Brain microvascular endothelial cell (primary cell): ENCODE measurements at regions not wholly inside any gene's neighbourhood (a gene's known extent, or its start where the extent isn't known, plus 50 kb on each side); places are given as distances from the start of the nearest gene placed in this dataset.

ENCODE experiments used
- DNase-seq: peaks from one replicate; pipeline ENCODE4 v3.0.0-alpha.2; 2020
- H3K27ac ChIP-seq: fragments of 250-450 bp; sonication (Bioruptor Pico); 2 replicates; pipeline ENCODE4 v1.5.1; 2020; ENCODE audit warnings: mild to moderate bottlenecking, moderate library complexity
- H3K27me3 ChIP-seq: fragments of 250-450 bp; sonication (Bioruptor Pico); replicated peaks from 2 replicates; pipeline ENCODE4 v1.5.1; 2020; ENCODE audit warnings: mild to moderate bottlenecking
- H3K36me3 ChIP-seq: fragments of 250-450 bp; sonication (Bioruptor Pico); replicated peaks from 2 replicates; pipeline ENCODE4 v1.5.1; 2020; ENCODE audit warnings: mild to moderate bottlenecking
- H3K4me3 ChIP-seq: 2 replicates; pipeline ENCODE4 v1.5.1; 2011; ENCODE audit warnings: low read depth, mild to moderate bottlenecking, control low read depth, low read length, moderate library complexity
- in situ Hi-C: cut with HindIII; loops from 2 replicates; pipeline ENCODE4 v1.10.0; 2017; ENCODE audit warnings: low sequenced_read_pairs, low pct_ligation_motif_present
- TF ChIP-seq, protein P1 (sequence below): IDR thresholded peaks from 2 replicates; pipeline ENCODE4 v1.5.1; 2011; ENCODE audit warnings: low read depth, mild to moderate bottlenecking, moderate library complexity, low read length, control low read depth, inconsistent platforms; ENCODE audit errors: missing control alignments

DNA sequence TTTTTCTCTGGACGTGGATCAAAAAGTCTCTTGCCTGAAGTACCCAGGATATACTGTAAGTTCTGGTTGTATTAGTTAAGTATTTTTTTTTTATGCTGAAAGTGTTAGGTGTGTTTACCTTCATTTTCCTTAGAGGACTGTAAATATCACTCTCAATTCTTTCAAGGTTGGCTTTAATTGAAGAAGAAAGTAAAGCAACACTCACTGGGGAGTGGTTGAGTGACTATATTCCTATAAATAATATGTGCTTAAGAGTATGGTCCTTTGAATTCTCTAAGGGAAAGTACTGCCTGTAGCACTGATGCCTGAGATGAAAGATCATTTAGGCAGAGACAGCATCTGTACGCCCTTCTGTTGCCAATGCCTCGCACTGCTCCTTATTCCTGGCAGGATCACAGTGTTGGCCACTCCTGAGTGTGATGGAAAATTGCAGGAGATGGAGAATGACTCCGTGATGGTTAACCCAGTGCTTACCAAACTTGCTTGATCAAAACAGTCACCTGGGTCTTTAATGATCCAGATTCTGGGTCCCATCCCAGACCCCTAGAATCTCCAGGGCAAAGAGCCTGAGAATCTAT, 182.0 kb upstream of the MPDZ start:
- DNase-seq = no peak
- TF ChIP-seq, protein P1, sequence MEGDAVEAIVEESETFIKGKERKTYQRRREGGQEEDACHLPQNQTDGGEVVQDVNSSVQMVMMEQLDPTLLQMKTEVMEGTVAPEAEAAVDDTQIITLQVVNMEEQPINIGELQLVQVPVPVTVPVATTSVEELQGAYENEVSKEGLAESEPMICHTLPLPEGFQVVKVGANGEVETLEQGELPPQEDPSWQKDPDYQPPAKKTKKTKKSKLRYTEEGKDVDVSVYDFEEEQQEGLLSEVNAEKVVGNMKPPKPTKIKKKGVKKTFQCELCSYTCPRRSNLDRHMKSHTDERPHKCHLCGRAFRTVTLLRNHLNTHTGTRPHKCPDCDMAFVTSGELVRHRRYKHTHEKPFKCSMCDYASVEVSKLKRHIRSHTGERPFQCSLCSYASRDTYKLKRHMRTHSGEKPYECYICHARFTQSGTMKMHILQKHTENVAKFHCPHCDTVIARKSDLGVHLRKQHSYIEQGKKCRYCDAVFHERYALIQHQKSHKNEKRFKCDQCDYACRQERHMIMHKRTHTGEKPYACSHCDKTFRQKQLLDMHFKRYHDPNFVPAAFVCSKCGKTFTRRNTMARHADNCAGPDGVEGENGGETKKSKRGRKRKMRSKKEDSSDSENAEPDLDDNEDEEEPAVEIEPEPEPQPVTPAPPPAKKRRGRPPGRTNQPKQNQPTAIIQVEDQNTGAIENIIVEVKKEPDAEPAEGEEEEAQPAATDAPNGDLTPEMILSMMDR = no peak
- H3K4me3 ChIP-seq = no peak overlapping the region
- H3K27ac ChIP-seq = no peak overlapping the region
- no peaks in the 10 kb centered on the region for H3K36me3 ChIP-seq
- H3K27me3 ChIP-seq = no peaks in the 10 kb centered on the region
- in situ Hi-C loops = no loop called here

DNA sequence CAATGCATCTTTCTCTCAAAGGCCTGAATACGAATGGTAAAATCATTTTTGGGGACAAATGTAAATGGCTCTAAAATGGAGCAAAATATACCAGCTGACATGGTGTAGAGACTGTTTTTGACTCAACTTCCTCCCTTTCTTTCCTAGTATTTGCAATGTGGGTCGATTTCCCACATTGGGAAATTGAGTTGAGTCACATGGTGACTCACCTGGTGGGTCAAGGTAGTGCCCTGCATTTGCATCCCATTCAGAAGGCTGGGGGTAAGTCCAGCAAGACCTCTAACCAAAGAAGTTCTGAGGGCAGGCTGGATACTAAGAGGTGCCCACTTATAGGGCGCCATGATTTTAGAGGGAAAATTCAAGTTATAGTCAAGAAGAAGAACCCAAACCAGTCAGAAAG, 179.6 kb upstream of the MPDZ start:
- no peak overlapping the region for H3K27ac ChIP-seq
- no peak overlapping the region for H3K4me3 ChIP-seq
- no peak for DNase-seq
- TF ChIP-seq, protein P1 = no peak
- no peaks in the 10 kb centered on the region for H3K27me3 ChIP-seq
- in situ Hi-C loops = no loop called here
- H3K36me3 ChIP-seq = no peaks in the 10 kb centered on the region

DNA sequence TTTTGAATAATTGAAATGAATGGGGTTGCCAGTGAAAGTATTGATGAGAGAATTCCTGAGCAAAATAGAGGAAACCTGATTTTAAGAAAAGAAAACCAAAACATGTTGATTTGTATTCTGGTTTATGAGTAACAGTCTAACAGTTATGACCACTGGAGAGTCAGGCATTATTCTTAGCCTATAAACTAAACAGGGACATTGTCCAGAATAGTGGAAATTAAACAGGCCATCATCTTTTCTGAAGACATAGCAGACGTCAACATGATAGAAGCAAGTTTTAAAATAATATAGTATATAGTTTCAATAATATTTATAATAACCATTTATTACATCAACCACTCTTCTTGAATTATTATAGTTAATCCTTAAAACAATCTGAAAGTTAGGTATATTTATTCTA, 178.3 kb upstream of the MPDZ start:
- TF ChIP-seq, protein P1 = no peak
- in situ Hi-C loops = no loop called here
- DNase-seq = no peak

DNA sequence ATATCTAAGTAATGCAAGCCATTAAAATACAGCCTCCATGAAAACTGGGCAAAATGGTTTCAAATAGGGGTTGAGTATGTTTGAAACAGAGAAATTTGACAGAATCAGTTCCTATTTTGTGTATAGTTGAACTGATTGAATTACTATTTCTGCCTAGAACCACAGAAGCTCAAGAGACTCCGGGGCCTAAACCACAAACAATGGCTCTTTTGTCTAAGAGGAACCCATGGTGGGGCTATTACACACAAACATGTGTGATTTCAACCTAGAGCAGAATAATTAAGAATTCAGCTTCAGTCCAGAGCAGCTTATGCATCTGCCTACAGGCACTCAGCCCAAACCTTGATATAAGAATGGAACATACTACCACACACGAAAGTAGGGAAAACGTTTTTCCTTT, 171.2 kb upstream of the MPDZ start:
- in situ Hi-C loops = no loop called here
- Histone ChIP-seq H3K36me3 (no peaks in the 10 kb centered on the region), H3K4me3 (no peak overlapping the region), H3K27ac (no peak overlapping the region), H3K27me3 (no peaks in the 10 kb centered on the region)
- no peak for DNase-seq
- TF ChIP-seq, protein P1 = no peak

More for the DNA sequence above, 178.3 kb upstream of the MPDZ start:
- no peaks in the 10 kb centered on the region for H3K27me3 ChIP-seq
- no peak overlapping the region for H3K27ac ChIP-seq
- H3K4me3 ChIP-seq = no peak overlapping the region
- H3K36me3 ChIP-seq = no peaks in the 10 kb centered on the region

DNA sequence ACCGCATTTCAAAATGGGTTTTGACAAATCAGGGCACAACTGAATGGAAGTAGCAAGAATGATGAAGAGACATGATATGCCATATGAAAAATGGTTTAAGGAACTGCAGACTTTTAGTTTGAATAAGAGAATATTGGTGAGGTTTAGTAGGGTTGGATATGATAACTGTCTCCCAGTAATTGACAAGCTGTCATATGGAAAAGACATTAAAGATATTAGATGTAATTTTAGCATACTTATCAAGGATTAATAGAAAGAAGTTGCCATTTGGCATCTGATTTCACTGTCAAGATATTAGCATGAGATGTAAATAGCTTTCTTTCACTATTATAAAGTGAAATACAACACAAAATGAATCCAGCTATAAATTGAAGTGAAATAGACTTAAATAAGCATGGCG, 169.0 kb upstream of the MPDZ start:
- in situ Hi-C loops = loop anchor here (25.0 kb wide), 1 partner anchor 914 kb away; no protein-coding TSS in a partner anchor
- DNase-seq = no peak

More for the DNA sequence above, 169.0 kb upstream of the MPDZ start:
- no peaks in the 10 kb centered on the region for H3K36me3 ChIP-seq
- H3K27ac ChIP-seq = no peak overlapping the region
- TF ChIP-seq, protein P1 = no peak
- no peak overlapping the region for H3K4me3 ChIP-seq
- H3K27me3 ChIP-seq = no peaks in the 10 kb centered on the region
